ENCODE measurements at regions not wholly inside any gene's neighbourhood (a gene's known extent, or its start where the extent isn't known, plus 50 kb on each side); places are given as distances from the start of the nearest gene placed in this dataset.

GRCh38 chr20:41910558-41910957 lies 292.4 kb upstream of the CHD6 start:
- Histone ChIP-seq H3K36me3 (ENCODE audit: insufficient read depth, low read length) (no peaks in the 10 kb centered on the region), H3K4me2 (ENCODE audit: insufficient read depth, low read length) (no peak overlapping the region), H4K20me1 (ENCODE audit: insufficient read depth, low read length) (no peaks in the 10 kb centered on the region), H3K4me3 (ENCODE audit: insufficient read depth, low read length) (no peak overlapping the region), H2AFZ (ENCODE audit: low read length) (no peak overlapping the region), H3K9me3 (ENCODE audit: low read depth, low read length) (no peaks in the 10 kb centered on the region), H3K4me1 (ENCODE audit: insufficient read depth, low read length) (no peaks in the 10 kb centered on the region), H3K27ac (ENCODE audit: low read depth, low read length) (no peak overlapping the region), H3K79me2 (ENCODE audit: insufficient read depth, low read length) (no peaks in the 10 kb centered on the region), H3K27me3 (ENCODE audit: insufficient read depth, low read length) (no peaks in the 10 kb centered on the region)
- TF ChIP-seq CTCF (IDR thresholded peaks at IDR 0.05; ENCODE audit: extremely low read depth, low read depth, low read length): no peak
- DNase-seq (ENCODE audit: insufficient read length, low spot score, missing footprints): no peak

- TF ChIP-seq CTCF (IDR thresholded peaks at IDR 0.05; ENCODE audit: extremely low read depth, low read depth, low read length): no peak
Observed at GRCh38 chr20:41905199-41905598, 287.0 kb upstream of the CHD6 start.

GRCh38 chr20:41903586-41903985 lies 285.4 kb upstream of the CHD6 start:
- Histone ChIP-seq H3K79me2 (ENCODE audit: insufficient read depth, low read length) (no peaks in the 10 kb centered on the region), H3K27ac (ENCODE audit: low read depth, low read length) (no peak overlapping the region), H3K4me2 (ENCODE audit: insufficient read depth, low read length) (no peak overlapping the region), H4K20me1 (ENCODE audit: insufficient read depth, low read length) (no peaks in the 10 kb centered on the region), H3K4me1 (ENCODE audit: insufficient read depth, low read length) (no peaks in the 10 kb centered on the region), H3K27me3 (ENCODE audit: insufficient read depth, low read length) (no peaks in the 10 kb centered on the region), H3K9me3 (ENCODE audit: low read depth, low read length) (no peaks in the 10 kb centered on the region), H3K4me3 (ENCODE audit: insufficient read depth, low read length) (no peak overlapping the region), H3K36me3 (ENCODE audit: insufficient read depth, low read length) (no peaks in the 10 kb centered on the region), H2AFZ (ENCODE audit: low read length) (no peak overlapping the region)
- DNase-seq (ENCODE audit: insufficient read length, low spot score, missing footprints): no peak
- TF ChIP-seq CTCF (IDR thresholded peaks at IDR 0.05; ENCODE audit: extremely low read depth, low read depth, low read length): no peak

More at GRCh38 chr20:41905199-41905598, 287.0 kb upstream of the CHD6 start:
- Histone ChIP-seq H3K4me3 (ENCODE audit: insufficient read depth, low read length) (no peak overlapping the region), H3K4me1 (ENCODE audit: insufficient read depth, low read length) (no peaks in the 10 kb centered on the region), H3K27ac (ENCODE audit: low read depth, low read length) (no peak overlapping the region), H3K36me3 (ENCODE audit: insufficient read depth, low read length) (no peaks in the 10 kb centered on the region), H4K20me1 (ENCODE audit: insufficient read depth, low read length) (no peaks in the 10 kb centered on the region), H3K4me2 (ENCODE audit: insufficient read depth, low read length) (no peak overlapping the region), H3K79me2 (ENCODE audit: insufficient read depth, low read length) (no peaks in the 10 kb centered on the region), H3K27me3 (ENCODE audit: insufficient read depth, low read length) (no peaks in the 10 kb centered on the region), H3K9me3 (ENCODE audit: low read depth, low read length) (no peaks in the 10 kb centered on the region), H2AFZ (ENCODE audit: low read length) (no peak overlapping the region)
- no peak for DNase-seq (ENCODE audit: insufficient read length, low spot score, missing footprints)

GRCh38 chr20:41902346-41902745 lies 284.2 kb upstream of the CHD6 start:
- Histone ChIP-seq H3K4me2 (ENCODE audit: insufficient read depth, low read length) (no peak overlapping the region), H3K79me2 (ENCODE audit: insufficient read depth, low read length) (no peaks in the 10 kb centered on the region), H3K9me3 (ENCODE audit: low read depth, low read length) (no peaks in the 10 kb centered on the region), H3K36me3 (ENCODE audit: insufficient read depth, low read length) (no peaks in the 10 kb centered on the region), H4K20me1 (ENCODE audit: insufficient read depth, low read length) (no peaks in the 10 kb centered on the region), H2AFZ (ENCODE audit: low read length) (no peak overlapping the region), H3K4me3 (ENCODE audit: insufficient read depth, low read length) (no peak overlapping the region), H3K27ac (ENCODE audit: low read depth, low read length) (no peak overlapping the region), H3K4me1 (ENCODE audit: insufficient read depth, low read length) (no peaks in the 10 kb centered on the region), H3K27me3 (ENCODE audit: insufficient read depth, low read length) (no peaks in the 10 kb centered on the region)
- DNase-seq (ENCODE audit: insufficient read length, low spot score, missing footprints): no peak
- no peak for TF ChIP-seq CTCF (IDR thresholded peaks at IDR 0.05; ENCODE audit: extremely low read depth, low read depth, low read length)
